Mammary epithelial cell (primary cell): ENCODE measurements at regions not wholly inside any gene's neighbourhood (a gene's known extent, or its start where the extent isn't known, plus 50 kb on each side); places are given as distances from the start of the nearest gene placed in this dataset.

ENCODE experiments used
- EZH2 ChIP-seq: IDR thresholded peaks from 2 replicates; pipeline ENCODE4 v1.6.1; 2012; ENCODE audit warnings: low read length, inconsistent platforms, borderline replicate concordance
- TF ChIP-seq, protein P1 (sequence below), 2 donors: IDR thresholded peaks in 1 of 2; conservative IDR thresholded peaks in 1 of 2; 2 replicates each; pipeline ENCODE4 v1.5.1; 2011 to 2012; ENCODE audit warnings: inconsistent platforms in 2 of 2, low read length in 2 of 2, mild to moderate bottlenecking in 2 of 2, control low read depth in 1 of 2, low read depth in 1 of 2; ENCODE audit not compliant: insufficient read depth in 1 of 2; ENCODE audit errors: extremely low read depth in 1 of 2

DNA sequence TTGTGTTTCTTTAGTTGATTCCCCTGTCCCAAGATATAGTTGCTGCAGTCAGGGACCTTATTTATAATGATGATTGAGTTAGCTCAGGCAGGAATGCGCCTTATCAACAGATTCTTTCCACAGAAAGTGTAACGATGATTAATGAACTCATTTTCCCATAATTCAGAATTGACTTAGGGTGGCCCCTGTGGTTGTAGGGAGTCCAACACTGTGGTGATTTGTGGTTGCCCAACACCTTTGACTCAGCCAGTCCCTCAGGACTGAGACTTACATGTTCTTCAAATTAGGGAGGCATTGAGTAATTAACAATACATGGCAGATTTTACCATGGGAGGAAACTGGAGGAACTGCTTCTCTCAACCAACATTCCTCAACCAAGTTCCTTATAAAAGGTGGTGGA, 221.9 kb downstream of the GABRG2 start:
- TF ChIP-seq, protein P1, sequence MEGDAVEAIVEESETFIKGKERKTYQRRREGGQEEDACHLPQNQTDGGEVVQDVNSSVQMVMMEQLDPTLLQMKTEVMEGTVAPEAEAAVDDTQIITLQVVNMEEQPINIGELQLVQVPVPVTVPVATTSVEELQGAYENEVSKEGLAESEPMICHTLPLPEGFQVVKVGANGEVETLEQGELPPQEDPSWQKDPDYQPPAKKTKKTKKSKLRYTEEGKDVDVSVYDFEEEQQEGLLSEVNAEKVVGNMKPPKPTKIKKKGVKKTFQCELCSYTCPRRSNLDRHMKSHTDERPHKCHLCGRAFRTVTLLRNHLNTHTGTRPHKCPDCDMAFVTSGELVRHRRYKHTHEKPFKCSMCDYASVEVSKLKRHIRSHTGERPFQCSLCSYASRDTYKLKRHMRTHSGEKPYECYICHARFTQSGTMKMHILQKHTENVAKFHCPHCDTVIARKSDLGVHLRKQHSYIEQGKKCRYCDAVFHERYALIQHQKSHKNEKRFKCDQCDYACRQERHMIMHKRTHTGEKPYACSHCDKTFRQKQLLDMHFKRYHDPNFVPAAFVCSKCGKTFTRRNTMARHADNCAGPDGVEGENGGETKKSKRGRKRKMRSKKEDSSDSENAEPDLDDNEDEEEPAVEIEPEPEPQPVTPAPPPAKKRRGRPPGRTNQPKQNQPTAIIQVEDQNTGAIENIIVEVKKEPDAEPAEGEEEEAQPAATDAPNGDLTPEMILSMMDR (conservative IDR thresholded peaks at IDR 0.05 in 1 of 2, IDR thresholded peaks at IDR 0.05 in 1 of 2; ENCODE audit: extremely low read depth in 1 of 2, insufficient read depth in 1 of 2, low read depth in 1 of 2, low read length in 2 of 2) = no peak
- TF ChIP-seq EZH2 = no peak
